ENCODE measurements at regions not wholly inside any gene's neighbourhood (a gene's known extent, or its start where the extent isn't known, plus 50 kb on each side); places are given as distances from the start of the nearest gene placed in this dataset.

- Histone ChIP-seq H3K27ac (no peak overlapping the region), H3K9me3 (no peaks in the 10 kb centered on the region), H3K36me3 (ENCODE audit: low read depth, missing control alignments) (no peaks in the 10 kb centered on the region), H3K4me1 (no peaks in the 10 kb centered on the region), H3K27me3 (no peaks in the 10 kb centered on the region), H3K4me3 (no peak overlapping the region)
- no peak for TF ChIP-seq POLR2A (IDR thresholded peaks at IDR 0.05)
- TF ChIP-seq, protein P1, sequence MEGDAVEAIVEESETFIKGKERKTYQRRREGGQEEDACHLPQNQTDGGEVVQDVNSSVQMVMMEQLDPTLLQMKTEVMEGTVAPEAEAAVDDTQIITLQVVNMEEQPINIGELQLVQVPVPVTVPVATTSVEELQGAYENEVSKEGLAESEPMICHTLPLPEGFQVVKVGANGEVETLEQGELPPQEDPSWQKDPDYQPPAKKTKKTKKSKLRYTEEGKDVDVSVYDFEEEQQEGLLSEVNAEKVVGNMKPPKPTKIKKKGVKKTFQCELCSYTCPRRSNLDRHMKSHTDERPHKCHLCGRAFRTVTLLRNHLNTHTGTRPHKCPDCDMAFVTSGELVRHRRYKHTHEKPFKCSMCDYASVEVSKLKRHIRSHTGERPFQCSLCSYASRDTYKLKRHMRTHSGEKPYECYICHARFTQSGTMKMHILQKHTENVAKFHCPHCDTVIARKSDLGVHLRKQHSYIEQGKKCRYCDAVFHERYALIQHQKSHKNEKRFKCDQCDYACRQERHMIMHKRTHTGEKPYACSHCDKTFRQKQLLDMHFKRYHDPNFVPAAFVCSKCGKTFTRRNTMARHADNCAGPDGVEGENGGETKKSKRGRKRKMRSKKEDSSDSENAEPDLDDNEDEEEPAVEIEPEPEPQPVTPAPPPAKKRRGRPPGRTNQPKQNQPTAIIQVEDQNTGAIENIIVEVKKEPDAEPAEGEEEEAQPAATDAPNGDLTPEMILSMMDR (IDR thresholded peaks at IDR 0.05): no peak
- WGBS, 2 donors: 81 to 85% methylated on average over 5 of the region's 5 CpGs
- intact Hi-C loops (cut with DNase I; ENCODE audit: low total_unique reads): no loop called here
- no peak for DNase-seq
These were observed 91.9 kb upstream of the HMGCLL1 start for GRCh38 chr6:55670850-55671413.

DNA sequence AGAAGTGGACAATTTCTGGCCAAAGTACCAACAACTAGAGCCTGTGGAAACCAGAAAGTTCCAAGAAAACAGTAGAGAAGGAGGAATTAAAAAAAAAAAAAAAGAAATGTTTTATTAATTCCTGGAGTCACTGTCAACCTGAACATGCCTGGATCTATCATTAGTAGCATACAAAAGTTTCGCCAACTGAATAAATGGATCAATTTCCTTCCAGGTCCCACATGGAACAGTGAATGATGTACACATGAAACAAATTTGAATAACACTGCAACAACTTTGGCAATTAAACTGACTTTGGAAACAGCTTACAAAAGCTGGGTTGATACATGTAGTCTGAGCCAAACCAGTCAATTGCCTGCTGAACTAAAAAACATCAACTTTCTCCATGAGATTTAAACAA is 90.0 kb upstream of the HMGCLL1 start:
- 87 to 88% methylated on average over 1 of the region's 1 CpG for WGBS, 2 donors
- no peaks in the 10 kb centered on the region for H3K9me3 ChIP-seq
- H3K36me3 ChIP-seq (ENCODE audit: low read depth, missing control alignments): no peaks in the 10 kb centered on the region
- no peaks in the 10 kb centered on the region for H3K4me1 ChIP-seq
- intact Hi-C loops (cut with DNase I; ENCODE audit: low total_unique reads): no loop called here
- no peak for DNase-seq
- H3K27me3 ChIP-seq: no peaks in the 10 kb centered on the region
- no peak overlapping the region for H3K27ac ChIP-seq
- H3K4me3 ChIP-seq: no peak overlapping the region
- TF ChIP-seq, protein P1 (IDR thresholded peaks at IDR 0.05): no peak
- no peak for TF ChIP-seq POLR2A (IDR thresholded peaks at IDR 0.05)

DNA sequence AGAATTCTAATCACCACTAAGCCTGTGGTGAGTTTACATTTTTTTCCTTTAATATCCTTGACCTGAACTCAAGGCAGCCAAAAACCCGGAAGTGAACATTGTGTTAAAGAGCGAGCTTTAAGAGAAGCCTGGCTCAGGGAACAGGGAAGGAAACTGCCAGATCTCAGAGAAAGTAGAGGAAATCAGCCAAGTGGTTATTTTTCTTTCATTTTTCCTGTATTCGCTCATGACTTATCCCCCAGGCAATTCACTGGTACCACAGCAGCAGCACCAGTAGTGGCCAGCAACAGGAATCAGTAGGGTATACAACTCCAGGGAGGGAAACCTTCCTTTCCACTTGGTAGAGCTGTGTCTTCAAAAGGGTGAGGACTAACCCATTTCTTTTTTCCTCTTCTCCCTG is 89.6 kb upstream of the HMGCLL1 start:
- TF ChIP-seq, protein P1 (IDR thresholded peaks at IDR 0.05): no peak
- no peak for TF ChIP-seq POLR2A (IDR thresholded peaks at IDR 0.05)
- intact Hi-C loops (cut with DNase I; ENCODE audit: low total_unique reads): no loop called here
- Histone ChIP-seq H3K27ac (peak overlapping the region in 1 of 2 donors; percentile 13), H3K4me1 (no peaks in the 10 kb centered on the region), H3K27me3 (no peaks in the 10 kb centered on the region), H3K36me3 (ENCODE audit: low read depth, missing control alignments) (no peaks in the 10 kb centered on the region), H3K9me3 (no peaks in the 10 kb centered on the region), H3K4me3 (no peak overlapping the region)
- peak; percentile 25 for DNase-seq
- WGBS, 2 donors: 44 to 65% methylated on average over 3 of the region's 3 CpGs

DNA sequence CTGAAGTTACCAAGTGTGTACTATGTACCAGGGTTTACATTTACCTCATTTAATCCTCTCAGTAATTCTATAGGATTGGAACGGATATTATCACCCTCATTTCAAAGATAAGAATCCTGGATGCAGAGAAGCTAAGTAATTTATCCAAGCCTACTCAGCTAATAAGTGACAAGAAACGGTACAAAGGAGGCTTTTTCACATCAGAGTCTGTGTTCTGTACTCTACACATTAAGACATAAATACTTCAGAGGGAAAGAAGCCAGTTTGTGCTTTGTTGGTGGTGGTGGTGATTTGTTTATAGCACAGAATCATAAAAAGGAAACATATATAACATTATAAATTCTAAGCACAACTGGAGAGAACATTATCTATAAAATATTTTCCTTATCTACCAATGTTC is 88.3 kb upstream of the HMGCLL1 start:
- no peak for TF ChIP-seq POLR2A (IDR thresholded peaks at IDR 0.05)
- TF ChIP-seq, protein P1 (IDR thresholded peaks at IDR 0.05): no peak
- DNase-seq: no peak
- Histone ChIP-seq H3K4me3 (no peak overlapping the region), H3K36me3 (ENCODE audit: low read depth, missing control alignments) (no peaks in the 10 kb centered on the region), H3K4me1 (no peaks in the 10 kb centered on the region), H3K27me3 (no peaks in the 10 kb centered on the region), H3K9me3 (no peaks in the 10 kb centered on the region), H3K27ac (no peak overlapping the region)
- intact Hi-C loops (cut with DNase I; ENCODE audit: low total_unique reads): no loop called here
- 54 to 59% methylated on average over 2 of the region's 2 CpGs for WGBS, 2 donors

DNA sequence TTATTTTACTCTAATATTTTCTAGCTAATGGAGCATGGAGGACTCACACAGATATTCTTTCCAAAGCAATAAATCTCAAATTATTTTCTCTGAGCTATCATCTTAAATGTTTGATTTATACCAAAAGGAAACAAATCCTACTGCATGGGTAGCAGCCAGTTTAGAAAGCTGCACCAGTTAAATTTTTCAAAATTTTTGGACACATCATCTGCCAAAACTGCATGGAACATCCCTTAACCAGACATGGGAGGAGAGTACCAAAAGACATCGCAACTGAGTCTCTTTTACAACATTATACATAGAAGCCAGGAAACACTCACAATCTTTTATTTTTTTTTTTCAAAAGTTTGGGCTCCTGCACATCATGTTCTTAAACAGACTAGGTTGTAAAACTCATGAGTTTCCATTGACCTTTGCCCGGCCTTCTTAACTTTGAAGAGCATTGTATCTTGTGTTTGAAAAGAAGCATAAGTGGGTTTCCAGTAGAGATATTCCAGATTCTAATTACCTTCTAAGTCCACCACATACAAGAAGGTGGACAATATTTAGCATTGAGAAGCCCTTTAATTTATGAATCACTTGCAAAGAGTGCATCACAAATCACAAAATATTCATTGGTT is 87.7 kb upstream of the HMGCLL1 start:
- no peaks in the 10 kb centered on the region for H3K36me3 ChIP-seq (ENCODE audit: low read depth, missing control alignments)
- WGBS, 2 donors: 57 to 65% methylated on average over 2 of the region's 2 CpGs
- intact Hi-C loops (cut with DNase I; ENCODE audit: low total_unique reads): no loop called here
- no peak for TF ChIP-seq POLR2A (IDR thresholded peaks at IDR 0.05)
- TF ChIP-seq, protein P1 (IDR thresholded peaks at IDR 0.05): no peak
- H3K4me1 ChIP-seq: no peaks in the 10 kb centered on the region
- no peak for DNase-seq
- H3K9me3 ChIP-seq: no peaks in the 10 kb centered on the region
- H3K27me3 ChIP-seq: no peaks in the 10 kb centered on the region
- no peak overlapping the region for H3K4me3 ChIP-seq
- no peak overlapping the region for H3K27ac ChIP-seq
